ENCODE measurements at regions not wholly inside any gene's neighbourhood (a gene's known extent, or its start where the extent isn't known, plus 50 kb on each side); places are given as distances from the start of the nearest gene placed in this dataset.

GRCh38 chr2:117360586-117360985, 453.9 kb upstream of the DDX18 start:
- no peak for TF ChIP-seq TAF1 (IDR thresholded peaks at IDR 0.05; ENCODE audit: borderline replicate concordance, insufficient read depth, low read length)
- no peak for TF ChIP-seq POLR2AphosphoS5 (IDR thresholded peaks at IDR 0.05; ENCODE audit: low read depth, low read length)

Data from PFSK-1 (cell line).